OCI-LY7 (cell line): ENCODE measurements at regions not wholly inside any gene's neighbourhood (a gene's known extent, or its start where the extent isn't known, plus 50 kb on each side); places are given as distances from the start of the nearest gene placed in this dataset.

Source experiments
- EZH2phosphoT487 ChIP-seq: fragments of 200-600 bp; sonication (generic); IDR thresholded peaks from 2 replicates; pipeline ENCODE4 v1.6.1; 2018; ENCODE audit warnings: low read depth, borderline replicate concordance, mild to moderate bottlenecking, mixed run types, antibody characterized with exemption, low read length, moderate library complexity, mixed read lengths
- TF ChIP-seq, protein P1 (sequence below): fragments of 200-600 bp; sonication (generic); conservative IDR thresholded peaks from 2 replicates; pipeline ENCODE4 v1.5.1; 2014; ENCODE audit warnings: mild to moderate bottlenecking, antibody characterized with exemption, low read length, moderate library complexity, mixed read lengths

DNA sequence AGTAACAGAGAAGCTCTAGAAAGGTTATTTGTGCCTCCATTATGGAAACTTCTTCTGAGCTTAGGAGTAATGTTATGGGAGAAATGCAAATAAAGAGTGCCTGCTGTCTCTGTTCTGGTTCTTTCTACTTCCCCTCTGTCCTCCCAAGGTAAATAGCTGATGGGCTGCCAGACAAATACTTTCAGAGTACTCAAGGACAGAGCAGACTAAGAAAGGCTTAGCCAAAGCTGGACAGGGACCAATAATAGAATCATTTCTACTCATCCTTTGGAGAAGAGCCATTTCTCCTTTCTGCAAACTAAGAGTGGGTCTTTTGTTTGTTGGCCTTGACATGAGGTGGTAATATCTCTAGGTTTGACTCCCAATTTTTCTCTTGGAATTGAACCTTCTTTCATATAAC lies 136.1 kb downstream of the MID1IP1 start:
- TF ChIP-seq, protein P1, sequence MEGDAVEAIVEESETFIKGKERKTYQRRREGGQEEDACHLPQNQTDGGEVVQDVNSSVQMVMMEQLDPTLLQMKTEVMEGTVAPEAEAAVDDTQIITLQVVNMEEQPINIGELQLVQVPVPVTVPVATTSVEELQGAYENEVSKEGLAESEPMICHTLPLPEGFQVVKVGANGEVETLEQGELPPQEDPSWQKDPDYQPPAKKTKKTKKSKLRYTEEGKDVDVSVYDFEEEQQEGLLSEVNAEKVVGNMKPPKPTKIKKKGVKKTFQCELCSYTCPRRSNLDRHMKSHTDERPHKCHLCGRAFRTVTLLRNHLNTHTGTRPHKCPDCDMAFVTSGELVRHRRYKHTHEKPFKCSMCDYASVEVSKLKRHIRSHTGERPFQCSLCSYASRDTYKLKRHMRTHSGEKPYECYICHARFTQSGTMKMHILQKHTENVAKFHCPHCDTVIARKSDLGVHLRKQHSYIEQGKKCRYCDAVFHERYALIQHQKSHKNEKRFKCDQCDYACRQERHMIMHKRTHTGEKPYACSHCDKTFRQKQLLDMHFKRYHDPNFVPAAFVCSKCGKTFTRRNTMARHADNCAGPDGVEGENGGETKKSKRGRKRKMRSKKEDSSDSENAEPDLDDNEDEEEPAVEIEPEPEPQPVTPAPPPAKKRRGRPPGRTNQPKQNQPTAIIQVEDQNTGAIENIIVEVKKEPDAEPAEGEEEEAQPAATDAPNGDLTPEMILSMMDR: no peak
- TF ChIP-seq EZH2phosphoT487: no peak
